Hepatocyte (in vitro differentiated cells): ENCODE measurements at regions not wholly inside any gene's neighbourhood (a gene's known extent, or its start where the extent isn't known, plus 50 kb on each side); places are given as distances from the start of the nearest gene placed in this dataset.

Experiments used
- CTCF ChIP-seq: fragments of 200-600 bp; sonication (generic); IDR thresholded peaks from 2 replicates; pipeline ENCODE4 v1.5.1; 2016; ENCODE audit warnings: antibody characterized with exemption, mild to moderate bottlenecking; ENCODE audit not compliant: poor library complexity
- EZH2 ChIP-seq: fragments of 200-600 bp; sonication (generic); IDR thresholded peaks from 2 replicates; pipeline ENCODE4 v1.6.1; 2016; ENCODE audit warnings: antibody characterized with exemption, mild to moderate bottlenecking, borderline replicate concordance
- EZH2phosphoT487 ChIP-seq: fragments of 200-600 bp; sonication (generic); IDR thresholded peaks from one replicate; pipeline ENCODE4 v1.6.1; 2018; ENCODE audit warnings: antibody characterized with exemption, mild to moderate bottlenecking, low read depth, moderate library complexity; ENCODE audit not compliant: unreplicated experiment, severe bottlenecking

- TF ChIP-seq CTCF (no peak), EZH2phosphoT487 (no peak), EZH2 (no peak)
These were observed 164.7 kb downstream of the ACTR3B start for GRCh38 chr7:152924238-152924637.
